HEK293 (cell line): ENCODE measurements at regions not wholly inside any gene's neighbourhood (a gene's known extent, or its start where the extent isn't known, plus 50 kb on each side); places are given as distances from the start of the nearest gene placed in this dataset.

Experiments used
- WT1 ChIP-seq: fragments of 450-650 bp; formaldehyde crosslinking; IDR thresholded peaks from 2 replicates; pipeline ENCODE4 v1.5.1; 2016; ENCODE audit warnings: missing biosample characterization, missing genetic modification characterization
- ZBTB8A ChIP-seq: fragments of 450-650 bp; formaldehyde crosslinking; IDR thresholded peaks from 2 replicates; pipeline ENCODE4 v1.5.1; 2016; ENCODE audit warnings: missing biosample characterization, missing genetic modification characterization
- ZNF366 ChIP-seq: fragments of 450-650 bp; formaldehyde crosslinking; conservative IDR thresholded peaks from 2 replicates; pipeline ENCODE4 v1.5.1; 2016; ENCODE audit warnings: missing biosample characterization, missing genetic modification characterization
- ZNF423 ChIP-seq: fragments of 450-650 bp; formaldehyde crosslinking; IDR thresholded peaks from 2 replicates; pipeline ENCODE4 v1.5.1; 2016; ENCODE audit warnings: missing biosample characterization, missing genetic modification characterization
- ZNF529 ChIP-seq: fragments of 450-650 bp; formaldehyde crosslinking; IDR thresholded peaks from 2 replicates; pipeline ENCODE4 v1.5.1; 2017; ENCODE audit warnings: missing genetic modification characterization, missing biosample characterization; ENCODE audit not compliant: insufficient replicate concordance
- ZNF660 ChIP-seq: fragments of 450-650 bp; IDR thresholded peaks from 2 replicates; pipeline ENCODE4 v1.5.1; 2018; ENCODE audit warnings: missing biosample characterization, mild to moderate bottlenecking, missing genetic modification characterization
- TF ChIP-seq, protein P1 (sequence below): fragments of 450-650 bp; formaldehyde crosslinking; IDR thresholded peaks from 2 replicates; pipeline ENCODE4 v1.5.1; 2016; ENCODE audit warnings: missing biosample characterization, missing genetic modification characterization

DNA sequence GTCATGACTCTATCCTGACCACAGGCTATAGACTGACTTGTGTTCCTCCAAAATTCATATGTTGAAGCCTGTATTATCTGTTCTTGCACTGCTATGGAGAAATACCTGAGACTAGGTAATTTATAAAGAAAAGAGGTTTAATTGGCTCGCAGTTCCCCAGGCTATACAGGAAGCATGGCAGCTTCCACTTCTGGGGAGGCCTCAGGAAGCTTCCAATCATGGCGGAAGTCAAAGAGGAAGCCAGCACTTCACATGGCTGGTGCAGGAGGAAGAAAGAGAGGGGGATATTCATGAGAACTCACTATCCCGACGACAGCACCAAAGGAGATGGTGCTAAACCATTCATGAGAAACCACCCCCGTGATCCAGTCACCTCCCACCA is 84.3 kb upstream of the KDM7A start:
- TF ChIP-seq WT1 (tag by site-specific recombination) (no peak), ZNF660 (tag by site-specific recombination) (no peak), ZNF423 (no peak), ZNF529 (tag by site-specific recombination) (no peak), ZNF366 (tag by site-specific recombination) (no peak), ZBTB8A (tag by site-specific recombination) (no peak)
- TF ChIP-seq, protein P1, sequence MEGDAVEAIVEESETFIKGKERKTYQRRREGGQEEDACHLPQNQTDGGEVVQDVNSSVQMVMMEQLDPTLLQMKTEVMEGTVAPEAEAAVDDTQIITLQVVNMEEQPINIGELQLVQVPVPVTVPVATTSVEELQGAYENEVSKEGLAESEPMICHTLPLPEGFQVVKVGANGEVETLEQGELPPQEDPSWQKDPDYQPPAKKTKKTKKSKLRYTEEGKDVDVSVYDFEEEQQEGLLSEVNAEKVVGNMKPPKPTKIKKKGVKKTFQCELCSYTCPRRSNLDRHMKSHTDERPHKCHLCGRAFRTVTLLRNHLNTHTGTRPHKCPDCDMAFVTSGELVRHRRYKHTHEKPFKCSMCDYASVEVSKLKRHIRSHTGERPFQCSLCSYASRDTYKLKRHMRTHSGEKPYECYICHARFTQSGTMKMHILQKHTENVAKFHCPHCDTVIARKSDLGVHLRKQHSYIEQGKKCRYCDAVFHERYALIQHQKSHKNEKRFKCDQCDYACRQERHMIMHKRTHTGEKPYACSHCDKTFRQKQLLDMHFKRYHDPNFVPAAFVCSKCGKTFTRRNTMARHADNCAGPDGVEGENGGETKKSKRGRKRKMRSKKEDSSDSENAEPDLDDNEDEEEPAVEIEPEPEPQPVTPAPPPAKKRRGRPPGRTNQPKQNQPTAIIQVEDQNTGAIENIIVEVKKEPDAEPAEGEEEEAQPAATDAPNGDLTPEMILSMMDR (tag by site-specific recombination): no peak
